Uterus (tissue), 2 donors: ENCODE measurements at regions not wholly inside any gene's neighbourhood (a gene's known extent, or its start where the extent isn't known, plus 50 kb on each side); places are given as distances from the start of the nearest gene placed in this dataset.

Experiments
- CTCF ChIP-seq, 4 experiments: fragments of 200-600 bp in 2 of 4; fragments of 450-650 bp in 2 of 4; sonication (generic) in 2 of 4; IDR thresholded peaks; one replicate each; pipeline ENCODE4 v1.5.1; 2016 to 2019; ENCODE audit warnings: antibody characterized with exemption in 4 of 4, mild to moderate bottlenecking in 2 of 4, moderate library complexity in 1 of 4
- POLR2A ChIP-seq, 2 donors: fragments of 450-650 bp; IDR thresholded peaks; one replicate each; pipeline ENCODE4 v1.6.1; 2016; ENCODE audit warnings: antibody characterized with exemption in 2 of 2, mild to moderate bottlenecking in 1 of 2, moderate library complexity in 1 of 2

GRCh38 chr1:227451057-227451456, 112.3 kb upstream of the ZNF678 start:
- no peak for TF ChIP-seq POLR2A (IDR thresholded peaks at IDR 0.05)
- no peak for TF ChIP-seq CTCF (IDR thresholded peaks at IDR 0.05)
